NCI-H82 (cell line): ENCODE measurements at regions not wholly inside any gene's neighbourhood (a gene's known extent, or its start where the extent isn't known, plus 50 kb on each side); places are given as distances from the start of the nearest gene placed in this dataset.

Source experiments
- DNase-seq: peaks from one replicate; lab custom pipeline; 2025; lab: John Stamatoyannopoulos, UW

DNA sequence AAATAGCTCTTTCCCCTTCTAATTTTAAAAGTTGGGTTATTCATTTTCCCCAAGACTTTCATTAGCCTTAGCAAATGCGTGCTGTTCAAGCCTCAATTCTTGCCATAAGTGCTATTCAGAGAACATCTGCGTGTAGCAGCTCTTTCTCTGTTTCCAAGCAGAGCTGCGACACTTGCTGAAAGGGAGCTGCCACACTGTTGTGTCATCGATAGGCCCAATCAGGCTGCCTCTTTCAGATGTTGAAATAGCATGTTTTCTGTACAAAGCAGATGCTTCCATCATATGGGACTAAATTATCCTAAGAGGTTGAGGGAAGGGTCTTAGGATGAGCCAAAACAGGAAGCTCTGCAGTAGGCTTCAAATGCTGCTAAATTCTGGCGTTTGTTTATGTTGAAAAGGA lies 220.9 kb upstream of the CDC14C start:
- DNase-seq: no peak

DNA sequence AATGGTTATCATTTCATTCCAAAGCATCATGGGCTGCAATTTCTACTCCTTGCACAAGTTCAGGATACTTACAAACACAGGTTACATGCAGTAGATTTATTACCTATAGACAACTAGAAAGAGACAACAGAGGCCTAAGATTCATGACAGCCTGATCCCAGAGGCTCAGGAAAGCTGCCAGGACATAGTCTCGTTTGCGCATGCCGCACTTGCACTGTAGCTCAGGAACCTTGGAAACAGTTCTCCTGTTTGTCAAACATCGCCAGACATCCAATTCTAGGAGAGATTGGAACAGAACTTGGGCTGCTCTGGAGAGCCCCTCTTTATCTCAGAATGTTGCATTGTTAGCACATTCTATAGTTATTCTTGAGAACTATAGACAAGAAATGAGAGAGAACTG lies 216.2 kb upstream of the CDC14C start:
- DNase-seq: no peak

DNA sequence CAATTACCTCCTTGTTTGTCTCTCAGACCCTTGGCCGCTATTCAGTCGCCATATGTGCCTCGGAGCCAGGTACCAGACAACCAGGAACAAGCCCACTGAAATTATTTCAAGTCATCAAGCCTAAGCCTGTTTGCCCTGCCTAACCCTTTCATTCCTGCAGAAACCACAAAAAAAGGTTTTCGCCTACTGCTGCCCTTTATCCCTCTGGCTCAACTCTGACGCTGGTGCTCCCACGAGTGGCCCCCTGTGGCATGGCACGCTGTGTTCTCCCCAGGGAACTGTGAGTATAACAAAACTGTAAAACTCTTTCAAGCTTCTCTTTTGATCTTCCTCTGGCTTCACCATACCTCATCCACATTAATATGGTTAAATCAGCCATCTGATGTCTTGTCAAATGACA lies 215.7 kb upstream of the CDC14C start:
- DNase-seq: no peak

DNA sequence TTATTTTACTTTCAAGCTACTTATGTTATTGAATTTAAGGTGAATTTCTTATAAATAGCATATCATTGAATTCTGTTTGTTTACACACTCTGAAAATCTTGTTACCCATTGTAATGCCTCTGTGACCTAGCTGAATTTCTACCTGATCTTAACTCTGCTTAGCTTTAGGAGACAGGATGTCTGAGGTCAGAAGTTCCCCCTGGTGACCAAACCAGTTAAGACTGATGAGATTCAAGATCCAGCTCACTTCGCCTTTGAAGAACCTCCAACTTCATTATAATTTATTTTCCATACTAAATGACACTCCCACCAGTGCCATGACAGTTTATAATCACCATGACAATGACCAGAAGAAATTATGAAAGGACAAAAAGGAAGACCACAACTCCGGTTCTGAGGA lies 213.4 kb upstream of the CDC14C start:
- no peak for DNase-seq

DNA sequence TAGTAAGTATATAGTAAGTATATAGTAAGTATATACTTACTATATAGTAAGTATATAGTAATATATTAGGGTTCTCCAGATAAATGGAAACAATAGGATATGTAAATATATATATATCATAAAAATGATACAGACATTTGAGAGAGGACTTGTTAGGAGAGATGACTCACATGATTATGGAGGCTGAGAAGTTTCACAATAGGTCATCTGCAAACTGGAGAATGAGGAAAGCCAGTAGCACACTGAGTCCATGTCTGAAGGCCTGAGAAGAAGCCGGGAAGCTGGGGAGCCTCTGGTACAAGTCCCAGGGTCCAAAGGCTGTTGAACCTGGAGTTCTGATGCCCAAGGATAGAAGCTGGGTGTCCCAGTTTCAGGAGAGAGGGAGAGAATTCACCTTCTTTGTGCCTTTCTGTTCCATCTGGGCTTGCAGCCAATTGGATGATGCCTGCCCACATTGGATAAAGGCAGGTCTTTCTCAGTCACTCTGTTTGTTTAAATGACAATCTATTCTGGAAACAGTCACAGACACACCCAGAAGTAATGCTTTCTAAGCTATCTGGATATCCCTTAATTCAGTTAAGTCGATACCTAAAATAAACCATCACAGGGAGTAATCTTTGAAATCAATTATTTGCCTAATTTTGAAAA lies 205.5 kb upstream of the CDC14C start:
- DNase-seq: no peak

DNA sequence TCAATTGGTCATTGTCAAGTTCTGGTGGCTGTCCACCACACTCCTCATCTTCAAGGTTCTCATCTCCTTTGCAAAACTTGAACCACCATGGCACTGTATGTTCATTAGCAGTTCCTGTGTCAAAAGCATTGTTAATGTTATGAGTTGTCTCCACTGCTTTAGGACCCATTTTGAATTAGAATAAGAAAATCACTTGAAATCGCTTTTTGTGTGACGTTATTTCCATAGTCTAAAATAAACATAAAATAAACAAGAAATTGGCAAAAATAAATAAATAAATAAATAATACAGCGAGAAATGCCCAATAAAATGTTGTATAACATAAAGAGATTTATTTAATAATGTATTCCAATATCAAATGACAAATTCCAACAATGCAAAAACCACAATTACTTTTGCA lies 195.5 kb upstream of the CDC14C start:
- no peak for DNase-seq

DNA sequence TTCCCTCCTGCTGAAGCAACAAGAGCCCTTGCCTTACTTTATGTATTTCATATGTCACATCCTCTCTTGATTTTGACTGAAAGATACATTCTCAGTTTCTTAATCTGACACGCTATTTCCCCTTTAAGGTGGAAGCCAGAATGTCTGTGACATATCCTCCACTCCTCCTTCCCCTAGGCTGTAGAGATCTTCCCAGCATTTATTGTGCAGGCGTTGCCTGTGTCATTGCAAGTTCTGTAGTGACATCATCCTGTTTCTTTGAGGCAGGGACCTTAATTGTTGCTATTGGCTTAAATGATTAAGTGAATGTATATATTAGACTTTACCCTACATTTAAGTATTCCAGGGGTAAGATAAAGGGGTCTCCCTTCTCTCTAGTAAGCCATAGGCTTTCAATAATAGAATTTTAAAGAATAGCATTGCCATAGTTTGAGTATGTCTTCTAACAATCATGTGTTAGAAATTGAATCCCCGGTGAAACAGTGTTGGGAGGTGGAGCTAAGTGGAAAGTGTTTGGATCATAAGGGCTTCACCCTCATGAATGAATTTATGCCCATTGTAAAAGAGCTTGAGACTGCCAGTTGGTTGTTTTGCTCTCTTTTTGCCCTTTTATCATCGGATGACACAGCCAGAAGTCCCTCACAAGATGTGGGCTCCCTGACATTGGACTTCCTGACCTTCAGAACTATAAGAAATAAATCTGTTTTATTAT lies 189.5 kb upstream of the CDC14C start:
- no peak for DNase-seq

DNA sequence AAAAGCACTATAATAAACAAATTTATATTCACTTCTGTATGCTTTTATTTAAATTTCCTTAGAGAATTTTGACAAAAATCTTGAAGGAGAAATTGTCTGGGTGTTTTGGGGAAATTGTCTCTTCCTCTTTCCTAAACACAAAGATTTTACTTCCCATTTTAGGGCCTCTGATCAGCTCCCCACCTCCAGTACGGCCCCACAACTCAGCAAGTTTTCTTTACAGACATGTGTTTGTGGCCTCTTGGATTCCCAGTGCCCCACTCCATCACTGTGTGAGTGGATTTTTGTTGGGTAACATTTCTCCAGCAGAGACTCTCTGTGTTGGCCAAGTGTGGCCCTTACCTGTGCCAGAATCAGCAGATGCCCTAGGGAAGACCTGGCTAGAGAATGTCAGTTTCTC lies 182.8 kb upstream of the CDC14C start:
- no peak for DNase-seq

DNA sequence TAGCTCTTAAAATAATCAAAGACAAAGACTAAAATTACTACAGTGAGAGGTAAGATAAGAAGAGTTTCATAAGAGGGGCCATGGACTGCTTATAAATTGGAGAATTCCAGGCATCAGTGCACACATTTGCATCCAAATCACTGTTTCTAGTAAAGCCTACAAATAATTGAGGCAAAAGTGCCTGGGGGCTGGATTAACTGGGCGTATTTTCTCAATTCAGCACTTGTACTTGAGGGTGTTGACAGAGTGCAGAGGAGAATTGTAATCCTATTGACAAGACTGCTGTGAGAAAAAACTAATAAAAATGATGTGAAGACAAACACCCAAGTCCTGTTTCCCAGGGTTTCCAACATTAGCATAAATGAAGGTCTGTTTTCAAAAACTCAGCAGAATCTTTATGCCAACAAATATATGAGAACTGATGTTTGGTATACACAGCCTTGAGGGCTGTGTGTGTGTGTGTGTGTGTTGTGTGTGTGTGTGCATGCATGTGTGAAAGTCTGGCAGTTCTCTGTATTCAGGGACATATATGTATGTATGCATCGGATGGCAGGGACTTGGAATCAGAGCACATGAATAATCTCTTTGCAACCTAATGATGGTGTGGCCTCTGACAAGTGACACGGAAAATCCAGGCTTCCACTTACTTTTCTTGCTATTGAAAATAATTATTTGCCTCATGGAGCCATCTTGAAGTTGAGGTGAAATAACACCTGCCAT lies 182.1 kb upstream of the CDC14C start:
- DNase-seq: no peak

DNA sequence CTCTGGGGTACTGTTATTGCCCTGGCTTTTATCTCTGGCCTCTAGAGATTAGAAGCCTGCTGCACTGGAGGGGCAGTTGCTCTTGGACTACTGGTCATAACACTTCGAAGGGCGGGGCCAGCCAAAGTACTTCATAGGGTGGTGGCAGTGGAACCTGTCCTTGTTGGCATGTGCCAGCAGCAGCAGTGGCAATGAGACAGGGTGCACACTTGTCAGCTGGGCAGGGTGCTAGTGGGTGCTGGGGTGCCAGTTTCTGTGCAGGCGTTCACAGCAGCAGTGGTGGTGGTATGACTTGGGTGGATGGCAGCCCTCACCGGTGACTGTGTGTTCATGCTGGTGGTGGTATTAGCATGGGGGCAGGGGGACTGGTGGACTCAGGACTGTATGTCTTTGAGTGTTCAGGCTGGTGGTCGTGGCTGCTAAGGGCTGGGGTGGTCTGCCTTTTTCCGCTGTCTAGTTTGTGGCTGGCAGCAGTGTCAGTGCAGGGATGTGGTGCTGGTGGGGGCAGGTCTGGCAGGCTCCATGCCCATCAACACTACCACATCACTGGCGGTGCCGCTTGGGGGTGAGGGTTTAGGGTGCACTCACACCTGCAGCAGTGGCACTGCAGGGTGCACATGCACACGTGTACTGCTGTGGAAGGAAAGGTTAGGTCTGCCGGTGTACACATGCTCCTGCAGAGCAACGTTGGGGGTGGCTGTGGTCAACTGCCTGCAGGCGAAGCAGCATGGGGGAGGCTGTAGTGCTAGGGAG lies 176.1 kb upstream of the CDC14C start:
- no peak for DNase-seq

DNA sequence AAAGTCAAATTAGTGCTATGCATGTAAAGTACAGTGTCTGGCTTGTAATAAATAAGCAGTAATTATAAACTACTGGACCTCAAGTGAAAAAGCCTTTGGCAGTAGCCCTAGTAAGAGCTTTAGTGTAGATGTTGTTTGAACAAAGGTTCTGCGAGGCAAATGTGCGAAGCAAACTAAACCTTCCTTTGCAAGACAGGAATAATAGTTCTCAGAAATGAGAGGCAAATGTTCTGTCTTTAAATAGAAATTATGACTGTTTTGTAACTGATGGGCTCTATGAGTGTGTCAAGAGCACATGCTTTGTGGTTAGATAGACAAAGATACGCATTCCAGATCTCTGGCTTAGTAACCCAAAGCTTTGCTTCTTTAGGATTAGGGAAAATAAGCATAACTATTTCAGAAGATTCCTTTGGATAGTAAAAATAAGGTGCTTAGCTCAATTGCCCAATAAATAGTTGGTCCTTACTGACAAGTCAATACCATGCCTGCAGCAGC lies 169.2 kb upstream of the CDC14C start:
- DNase-seq: no peak

DNA sequence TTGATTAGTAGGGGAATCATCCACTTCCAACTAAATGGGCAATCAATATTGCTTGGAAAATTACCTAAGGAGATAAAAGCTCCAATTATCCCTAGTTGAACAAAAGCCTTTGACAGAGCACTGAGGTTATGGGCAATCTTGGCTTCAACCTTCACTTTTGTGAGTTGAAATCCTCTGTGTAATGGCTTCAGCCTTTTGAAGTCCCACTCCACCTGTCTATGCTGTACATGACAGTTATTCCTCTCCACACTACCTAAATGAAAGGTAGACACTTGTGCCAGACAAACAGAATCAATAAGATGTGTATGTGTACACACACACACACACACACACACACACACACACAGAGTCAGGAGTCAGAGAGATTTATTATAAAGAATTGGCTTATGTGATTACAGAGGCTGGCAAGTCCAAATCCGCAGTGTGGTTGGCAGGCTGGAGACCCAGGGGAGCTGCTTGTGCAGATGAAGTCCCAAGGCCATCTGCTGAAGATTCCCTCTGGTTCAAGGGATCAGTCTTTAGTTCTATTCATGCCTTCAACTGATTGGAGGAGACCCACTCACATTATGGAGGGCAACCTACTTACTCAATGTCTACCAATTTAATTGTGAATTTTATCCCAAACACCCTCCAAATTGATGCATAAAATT lies 164.8 kb upstream of the CDC14C start:
- DNase-seq: peak; percentile 61

DNA sequence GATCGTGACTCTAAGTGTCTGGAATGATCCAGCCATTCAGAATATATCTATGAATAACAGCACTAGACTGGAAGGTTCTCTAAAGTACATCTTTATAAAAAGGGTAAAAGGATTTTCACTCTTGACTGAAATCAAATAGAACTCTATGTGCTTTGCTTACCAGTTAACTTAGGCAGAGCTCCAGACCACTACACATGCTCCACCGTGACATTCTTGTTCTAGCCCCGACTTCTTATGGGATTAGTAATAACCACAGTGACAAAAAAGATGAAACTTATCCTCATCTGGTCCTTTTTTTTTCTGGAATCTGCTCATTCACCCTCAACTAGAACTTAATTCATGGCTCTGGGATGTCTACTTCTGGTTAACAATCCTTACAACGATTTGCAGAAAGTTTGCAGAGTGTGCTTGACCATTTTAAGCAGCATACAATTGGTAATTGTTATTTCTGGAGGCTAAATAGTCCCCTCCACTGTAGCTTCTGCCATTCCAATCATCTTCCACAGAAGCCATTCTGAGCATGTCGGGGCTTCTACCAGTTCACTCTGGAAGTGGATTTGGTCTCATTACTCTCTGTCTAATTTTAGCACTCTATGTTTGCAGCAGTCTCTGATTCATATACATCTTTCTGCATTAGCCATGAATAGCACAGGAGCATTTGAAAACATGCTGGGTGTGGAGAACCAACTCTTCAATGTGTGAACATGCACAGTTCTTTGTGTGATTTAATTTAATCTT lies 163.7 kb upstream of the CDC14C start:
- no peak for DNase-seq

DNA sequence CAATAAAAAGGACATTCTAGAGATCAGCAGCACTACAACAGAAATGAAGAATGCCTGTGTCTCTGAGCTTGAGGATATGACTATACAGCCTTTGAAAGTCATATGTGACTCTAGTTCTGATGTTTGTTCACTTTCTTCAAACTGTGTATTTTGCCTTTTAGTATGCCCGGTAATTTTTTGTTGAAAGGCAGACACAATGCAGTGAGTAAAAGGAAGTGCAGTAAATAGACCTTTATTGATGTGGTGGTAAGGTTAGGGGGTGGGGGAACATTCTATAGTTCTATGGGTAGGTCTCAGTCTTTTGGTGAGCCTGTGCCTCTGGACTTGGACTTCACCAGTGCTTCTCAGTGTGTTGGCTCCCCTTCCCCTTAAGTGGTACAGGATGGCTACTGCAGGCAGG lies 143.5 kb upstream of the CDC14C start:
- no peak for DNase-seq

DNA sequence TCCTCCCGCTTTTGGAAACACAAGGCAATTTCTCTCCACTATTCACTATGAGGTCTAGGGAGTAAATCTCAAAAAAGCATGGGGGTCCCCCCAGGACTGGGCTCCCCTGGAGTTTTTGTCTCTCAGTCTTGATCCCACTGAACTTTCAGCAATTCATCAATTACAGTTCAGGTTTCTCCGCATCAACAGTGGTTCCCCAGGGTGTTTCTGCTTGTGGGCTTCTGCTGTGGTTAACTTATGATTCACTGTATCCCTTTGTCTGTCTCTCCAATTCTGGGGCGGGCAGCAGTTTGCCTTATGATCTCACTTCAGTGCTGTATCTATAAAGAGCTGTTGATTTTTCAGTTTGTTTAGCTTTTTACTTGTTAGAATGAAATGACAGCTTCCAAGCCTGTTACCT lies 142.6 kb upstream of the CDC14C start:
- DNase-seq: no peak

DNA sequence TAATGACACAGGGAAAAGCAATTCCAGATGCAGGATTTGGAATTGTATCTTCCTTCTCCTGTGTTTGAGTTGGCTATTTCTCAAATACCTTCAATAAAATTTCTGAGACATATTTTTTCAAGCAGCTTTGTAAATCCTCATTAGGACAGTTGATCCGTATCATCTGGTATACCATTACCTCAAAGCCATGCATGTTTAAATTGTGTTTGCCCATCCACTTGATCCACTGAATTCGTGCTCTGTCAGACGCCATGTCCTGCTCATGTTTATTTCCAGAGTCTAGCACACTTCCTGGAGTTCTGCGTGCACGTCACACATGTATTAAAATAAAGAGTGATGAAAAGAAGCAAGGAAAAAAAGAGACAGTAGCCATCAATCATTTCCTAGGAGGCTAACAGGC lies 141.8 kb upstream of the CDC14C start:
- DNase-seq: no peak

DNA sequence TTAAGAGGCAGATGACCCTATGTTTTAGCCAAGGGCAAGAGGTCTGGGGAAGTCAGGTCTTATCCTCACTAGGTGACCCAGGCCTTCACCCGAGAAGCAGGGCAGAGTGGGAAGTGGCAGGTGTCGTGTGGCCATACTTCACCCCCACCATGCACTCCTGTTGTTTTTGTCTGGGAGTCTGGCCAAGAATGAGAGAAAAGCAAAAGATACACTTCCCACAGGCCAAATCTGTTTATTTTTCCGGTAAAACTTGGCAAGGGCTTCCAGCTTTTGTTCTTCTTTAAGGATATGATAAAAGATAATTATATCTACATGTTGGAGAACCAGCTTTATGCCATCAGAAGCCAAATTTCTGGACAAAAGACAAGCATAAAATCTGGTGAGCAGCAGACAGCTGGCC lies 137.4 kb upstream of the CDC14C start:
- DNase-seq: no peak

DNA sequence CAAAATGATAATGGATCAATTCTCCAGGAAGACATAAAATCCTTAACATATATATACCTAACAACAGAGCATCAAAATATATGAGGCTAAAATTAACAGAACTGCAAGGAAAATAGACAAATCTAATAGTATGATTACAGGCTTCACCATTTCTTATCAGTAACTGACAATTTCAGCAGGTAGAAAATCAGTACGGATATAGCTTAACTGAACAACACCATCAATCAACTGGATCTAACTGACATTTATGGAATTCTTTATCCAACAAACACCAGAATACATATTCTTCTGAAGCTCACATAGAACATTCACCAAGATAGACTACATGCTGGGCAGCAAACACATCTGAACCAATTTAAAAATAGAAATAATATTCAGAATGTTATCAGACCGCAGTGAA lies 121.1 kb upstream of the CDC14C start:
- DNase-seq: no peak

DNA sequence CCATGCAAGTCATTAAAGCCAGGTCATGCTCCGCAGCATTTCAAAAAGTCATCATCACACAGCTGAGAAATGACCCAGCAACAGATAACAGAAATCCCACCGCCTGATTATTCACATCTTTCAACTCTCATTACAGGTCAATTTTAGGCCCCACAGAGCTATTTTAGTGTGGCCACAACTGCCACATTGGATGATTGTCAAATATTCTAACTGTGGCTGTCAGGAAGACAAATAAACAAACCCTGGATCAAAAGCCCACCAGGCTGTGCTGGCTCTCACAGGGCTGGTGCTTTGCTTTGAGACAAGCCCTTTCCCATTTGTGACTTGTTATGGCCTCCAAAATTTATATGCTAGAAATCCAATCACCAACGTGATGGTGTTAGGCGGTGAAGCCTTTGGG lies 117.6 kb upstream of the CDC14C start:
- DNase-seq: no peak

DNA sequence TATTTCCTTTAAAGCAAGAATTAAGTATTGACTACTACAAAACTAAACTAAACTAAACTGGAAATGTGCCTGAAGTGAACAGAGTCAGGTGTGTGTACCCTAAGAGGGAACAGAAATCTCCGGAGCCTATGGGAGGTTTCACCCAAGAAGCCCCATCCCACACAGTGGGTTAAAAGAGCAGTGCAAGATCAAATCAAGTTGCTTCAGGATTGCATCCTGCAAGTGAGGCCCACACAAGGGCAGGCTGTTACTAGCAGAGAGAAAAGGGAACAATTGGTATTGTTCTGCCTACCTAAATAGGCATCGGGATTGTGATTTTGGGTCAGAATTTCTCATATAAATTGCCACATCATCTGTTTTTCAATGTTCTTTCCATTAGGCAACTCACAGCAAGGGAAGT lies 113.3 kb upstream of the CDC14C start:
- DNase-seq: no peak

DNA sequence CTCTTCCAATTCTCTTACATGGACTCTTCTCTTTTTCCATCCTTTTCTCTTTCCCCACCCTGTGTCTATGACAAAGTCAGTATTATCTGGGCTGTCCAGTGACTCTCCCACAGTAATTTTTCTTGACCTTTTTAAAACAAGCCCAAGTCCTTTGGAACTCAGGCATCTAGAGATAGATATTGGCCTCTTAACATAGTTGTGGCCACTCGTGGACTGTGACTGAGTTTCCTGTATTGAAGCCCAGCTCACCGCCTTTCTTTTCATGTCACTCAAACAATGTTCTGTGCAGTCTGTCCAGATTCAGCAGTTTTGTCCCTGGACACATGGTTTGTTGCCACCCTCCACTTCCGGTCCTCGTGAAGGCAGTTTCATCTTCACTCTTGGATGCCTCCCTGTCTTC lies 110.9 kb upstream of the CDC14C start:
- no peak for DNase-seq
